ENCODE measurements at regions not wholly inside any gene's neighbourhood (a gene's known extent, or its start where the extent isn't known, plus 50 kb on each side); places are given as distances from the start of the nearest gene placed in this dataset.

DNA sequence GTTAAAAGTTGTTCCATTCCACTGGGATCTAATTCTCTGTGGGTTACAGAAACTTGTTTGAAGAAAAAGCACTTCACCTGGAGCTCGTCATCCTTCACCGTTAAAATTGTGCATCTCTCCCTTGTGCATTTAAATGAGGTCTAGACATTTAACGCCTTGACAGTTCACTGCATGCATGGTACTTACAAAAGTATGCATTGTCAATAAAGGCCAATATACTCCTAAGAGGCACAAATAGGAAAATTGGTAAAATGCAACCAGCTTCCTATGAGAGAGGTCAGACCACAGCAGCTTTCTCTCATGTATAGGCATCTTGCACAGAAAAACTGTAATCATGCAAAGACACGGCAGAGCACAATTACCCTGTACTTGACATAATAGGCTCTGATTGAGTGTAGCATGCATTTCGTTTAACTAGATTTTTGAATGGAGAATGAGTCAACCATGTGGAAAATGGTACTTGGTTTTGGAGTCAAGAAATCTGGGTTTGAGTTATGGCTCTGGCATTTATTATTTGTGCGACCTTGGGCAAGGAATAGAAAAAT, 378.5 kb downstream of the RFPL4B start:
- no peaks in the 10 kb centered on the region for H3K27me3 ChIP-seq
- DNase-seq: no peak
- no peak overlapping the region for H3K27ac ChIP-seq
- no peaks in the 10 kb centered on the region for H3K36me3 ChIP-seq
- intact Hi-C loops (cut with DNase I): no loop called here
- 84% methylated on average over 6 of the region's 6 CpGs for WGBS, 2 donors
- no peaks in the 10 kb centered on the region for H3K4me1 ChIP-seq
- TF ChIP-seq POLR2A (IDR thresholded peaks at IDR 0.05): no peak
- TF ChIP-seq, protein P1, sequence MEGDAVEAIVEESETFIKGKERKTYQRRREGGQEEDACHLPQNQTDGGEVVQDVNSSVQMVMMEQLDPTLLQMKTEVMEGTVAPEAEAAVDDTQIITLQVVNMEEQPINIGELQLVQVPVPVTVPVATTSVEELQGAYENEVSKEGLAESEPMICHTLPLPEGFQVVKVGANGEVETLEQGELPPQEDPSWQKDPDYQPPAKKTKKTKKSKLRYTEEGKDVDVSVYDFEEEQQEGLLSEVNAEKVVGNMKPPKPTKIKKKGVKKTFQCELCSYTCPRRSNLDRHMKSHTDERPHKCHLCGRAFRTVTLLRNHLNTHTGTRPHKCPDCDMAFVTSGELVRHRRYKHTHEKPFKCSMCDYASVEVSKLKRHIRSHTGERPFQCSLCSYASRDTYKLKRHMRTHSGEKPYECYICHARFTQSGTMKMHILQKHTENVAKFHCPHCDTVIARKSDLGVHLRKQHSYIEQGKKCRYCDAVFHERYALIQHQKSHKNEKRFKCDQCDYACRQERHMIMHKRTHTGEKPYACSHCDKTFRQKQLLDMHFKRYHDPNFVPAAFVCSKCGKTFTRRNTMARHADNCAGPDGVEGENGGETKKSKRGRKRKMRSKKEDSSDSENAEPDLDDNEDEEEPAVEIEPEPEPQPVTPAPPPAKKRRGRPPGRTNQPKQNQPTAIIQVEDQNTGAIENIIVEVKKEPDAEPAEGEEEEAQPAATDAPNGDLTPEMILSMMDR (IDR thresholded peaks at IDR 0.05): no peak
- no peak overlapping the region for H3K4me3 ChIP-seq
- no peaks in the 10 kb centered on the region for H3K9me3 ChIP-seq

GRCh38 chr6:112735129-112735528, 388.0 kb downstream of the RFPL4B start:
- H3K4me3 ChIP-seq: no peak overlapping the region
- H3K36me3 ChIP-seq: no peaks in the 10 kb centered on the region
- no peaks in the 10 kb centered on the region for H3K4me1 ChIP-seq
- TF ChIP-seq POLR2A (IDR thresholded peaks at IDR 0.05): no peak
- TF ChIP-seq, protein P1 (IDR thresholded peaks at IDR 0.05): no peak
- H3K27ac ChIP-seq: no peak overlapping the region
- H3K9me3 ChIP-seq: no peaks in the 10 kb centered on the region
- intact Hi-C loops (cut with DNase I): no loop called here
- H3K27me3 ChIP-seq: no peaks in the 10 kb centered on the region
- no peak for DNase-seq
- WGBS, 2 donors: 88 to 100% methylated on average over 1 of the region's 1 CpG

- Histone ChIP-seq H3K36me3 (no peaks in the 10 kb centered on the region), H3K27ac (no peak overlapping the region), H3K27me3 (no peaks in the 10 kb centered on the region), H3K4me3 (no peak overlapping the region), H3K4me1 (no peaks in the 10 kb centered on the region), H3K9me3 (no peaks in the 10 kb centered on the region)
- intact Hi-C loops (cut with DNase I): no loop called here
- no peak for DNase-seq
- TF ChIP-seq POLR2A (IDR thresholded peaks at IDR 0.05): no peak
- TF ChIP-seq, protein P1 (IDR thresholded peaks at IDR 0.05): no peak
These were observed 392.6 kb downstream of the RFPL4B start for GRCh38 chr6:112739766-112740165.

- TF ChIP-seq, protein P1 (IDR thresholded peaks at IDR 0.05): no peak
- TF ChIP-seq POLR2A (IDR thresholded peaks at IDR 0.05): no peak
- no peak for DNase-seq
- Histone ChIP-seq H3K27me3 (no peaks in the 10 kb centered on the region), H3K4me3 (no peak overlapping the region), H3K36me3 (no peaks in the 10 kb centered on the region), H3K9me3 (no peaks in the 10 kb centered on the region), H3K4me1 (no peaks in the 10 kb centered on the region), H3K27ac (no peak overlapping the region)
- WGBS, 2 donors: 100% methylated on average over 1 of the region's 1 CpG
- intact Hi-C loops (cut with DNase I): no loop called here
These were observed 396.2 kb downstream of the RFPL4B start for GRCh38 chr6:112743323-112743722.

- DNase-seq: no peak
- 47 to 53% methylated on average over 4 of the region's 4 CpGs for WGBS, 2 donors
- no peaks in the 10 kb centered on the region for H3K27me3 ChIP-seq
- no peaks in the 10 kb centered on the region for H3K9me3 ChIP-seq
- H3K36me3 ChIP-seq: no peaks in the 10 kb centered on the region
- H3K27ac ChIP-seq: no peak overlapping the region
- intact Hi-C loops (cut with DNase I): no loop called here
- no peaks in the 10 kb centered on the region for H3K4me1 ChIP-seq
- TF ChIP-seq POLR2A (IDR thresholded peaks at IDR 0.05): no peak
- TF ChIP-seq, protein P1 (IDR thresholded peaks at IDR 0.05): no peak
- H3K4me3 ChIP-seq: no peak overlapping the region
These were observed 397.7 kb downstream of the RFPL4B start for GRCh38 chr6:112744827-112745226.

All from esophagus squamous epithelium (tissue), 5 donors.